Adipocyte (in vitro differentiated cells): ENCODE measurements at regions not wholly inside any gene's neighbourhood (a gene's known extent, or its start where the extent isn't known, plus 50 kb on each side); places are given as distances from the start of the nearest gene placed in this dataset.

Experiments used
- DNase-seq: peaks from one replicate; pipeline ENCODE4 v3.0.0-alpha.2; 2015; ENCODE audit warnings: low read depth
- H3K27me3 ChIP-seq: replicated peaks from 2 replicates; pipeline ENCODE4 v1.7.0; 2013; ENCODE audit warnings: mild to moderate bottlenecking, low read length, moderate library complexity; ENCODE audit not compliant: control insufficient read depth, insufficient read depth
- H3K36me3 ChIP-seq: 2 replicates; pipeline ENCODE4 v1.7.0; 2013; ENCODE audit warnings: low read length, mild to moderate bottlenecking, moderate library complexity; ENCODE audit not compliant: control insufficient read depth, insufficient read depth, severe bottlenecking
- H3K4me1 ChIP-seq: 2 replicates; pipeline ENCODE4 v1.7.0; 2013; ENCODE audit warnings: mild to moderate bottlenecking, low read length, moderate library complexity; ENCODE audit not compliant: control insufficient read depth, insufficient read depth
- H3K4me3 ChIP-seq: 2 replicates; pipeline ENCODE4 v1.7.0; 2013; ENCODE audit warnings: mild to moderate bottlenecking, low read length, moderate library complexity
- H3K9ac ChIP-seq: 2 replicates; pipeline ENCODE4 v1.7.0; 2013; ENCODE audit warnings: mild to moderate bottlenecking, low read length, moderate library complexity
- H3K9me3 ChIP-seq: 2 replicates; pipeline ENCODE4 v1.7.0; 2013; ENCODE audit warnings: mild to moderate bottlenecking, low read length, moderate library complexity; ENCODE audit not compliant: control insufficient read depth

GRCh38 chr4:1487106-1487505 lies 80.9 kb upstream of the NKX1-1 start:
- H3K27me3 ChIP-seq = peaks cover 37% of the 10 kb centered on the region
- H3K36me3 ChIP-seq = no peaks in the 10 kb centered on the region
- no peak overlapping the region for H3K4me3 ChIP-seq
- no peak overlapping the region for H3K9ac ChIP-seq
- no peaks in the 10 kb centered on the region for H3K4me1 ChIP-seq
- DNase-seq = no peak
- H3K9me3 ChIP-seq = peaks cover 45% of the 10 kb centered on the region

DNA sequence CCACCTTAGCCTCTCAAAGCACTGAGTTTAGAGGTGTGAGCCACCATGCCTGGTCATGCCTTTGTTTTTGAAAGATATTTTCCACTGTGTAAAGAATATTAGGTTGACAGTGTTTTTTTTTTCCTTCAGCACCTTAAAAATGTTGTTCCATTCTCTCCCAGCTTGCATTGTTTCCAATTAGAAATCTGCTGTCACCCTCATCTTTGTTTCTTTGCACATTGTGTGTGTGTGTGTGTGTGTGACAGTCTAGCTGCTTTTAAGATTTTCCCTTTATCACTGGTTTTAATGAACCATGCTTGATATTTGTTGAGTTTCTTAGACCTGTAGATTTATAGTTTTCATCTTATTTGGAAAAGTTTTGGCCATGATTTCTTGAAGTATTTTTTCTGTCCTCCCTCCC lies 79.0 kb upstream of the NKX1-1 start:
- Histone ChIP-seq H3K4me1 (no peaks in the 10 kb centered on the region), H3K36me3 (no peaks in the 10 kb centered on the region), H3K4me3 (no peak overlapping the region), H3K9ac (no peak overlapping the region), H3K27me3 (peaks cover 26% of the 10 kb centered on the region), H3K9me3 (peaks cover 62% of the 10 kb centered on the region)
- no peak for DNase-seq

DNA sequence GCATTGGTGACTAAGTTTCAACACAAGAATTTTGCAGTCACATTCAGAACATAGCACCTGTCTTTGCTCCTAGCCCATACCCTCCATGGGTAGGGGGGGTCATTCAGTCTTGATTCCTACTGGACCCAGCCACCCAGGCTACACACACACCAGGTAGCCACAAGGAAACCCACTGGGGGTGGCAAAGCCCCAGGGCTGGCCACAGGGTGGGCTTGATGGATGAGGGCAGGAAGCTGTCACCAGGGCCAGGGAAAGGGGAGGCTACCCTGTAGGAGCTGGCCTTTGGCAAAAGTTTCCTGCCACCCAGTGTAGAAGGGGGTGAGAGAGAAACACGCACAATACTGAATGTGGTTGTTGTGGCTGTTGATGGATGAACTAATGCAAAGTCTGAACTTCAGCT lies 74.5 kb upstream of the NKX1-1 start:
- Histone ChIP-seq H3K27me3 (no peaks in the 10 kb centered on the region), H3K4me1 (no peaks in the 10 kb centered on the region), H3K9me3 (peaks cover 59% of the 10 kb centered on the region), H3K4me3 (no peak overlapping the region), H3K36me3 (no peaks in the 10 kb centered on the region), H3K9ac (no peak overlapping the region)
- no peak for DNase-seq

DNA sequence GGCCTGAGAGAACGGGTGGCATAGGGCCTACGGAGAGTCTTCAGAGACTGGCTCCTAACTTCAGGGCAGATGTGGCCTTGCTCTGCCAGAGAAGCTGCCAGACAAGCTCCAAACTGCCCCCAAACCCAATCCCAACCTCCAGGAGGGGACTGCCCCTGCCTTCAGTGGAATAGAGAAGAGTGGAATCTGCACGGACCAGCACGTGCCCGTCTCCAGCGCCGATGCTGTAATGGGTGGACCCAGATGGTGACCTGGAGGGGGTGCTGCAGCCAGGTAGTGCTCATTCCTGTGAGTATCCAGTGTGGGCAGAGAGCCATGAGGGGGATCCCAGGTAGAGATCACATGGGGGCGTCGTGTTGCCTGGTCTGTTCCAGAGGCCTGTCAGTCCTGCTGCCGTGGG lies 73.2 kb upstream of the NKX1-1 start:
- H3K4me1 ChIP-seq = no peaks in the 10 kb centered on the region

GRCh38 chr4:1478766-1479355 lies 72.6 kb upstream of the NKX1-1 start:
- no peaks in the 10 kb centered on the region for H3K4me1 ChIP-seq
- no peaks in the 10 kb centered on the region for H3K36me3 ChIP-seq
- peaks cover 6% of the 10 kb centered on the region for H3K27me3 ChIP-seq
- DNase-seq = no peak
- H3K9me3 ChIP-seq = peaks cover 42% of the 10 kb centered on the region
- no peak overlapping the region for H3K4me3 ChIP-seq
- no peak overlapping the region for H3K9ac ChIP-seq

More for the DNA sequence above, 73.2 kb upstream of the NKX1-1 start:
- Histone ChIP-seq H3K36me3 (no peaks in the 10 kb centered on the region), H3K9me3 (peaks cover 46% of the 10 kb centered on the region), H3K4me3 (no peak overlapping the region), H3K9ac (no peak overlapping the region), H3K27me3 (peaks cover 2% of the 10 kb centered on the region)
- DNase-seq = no peak

DNA sequence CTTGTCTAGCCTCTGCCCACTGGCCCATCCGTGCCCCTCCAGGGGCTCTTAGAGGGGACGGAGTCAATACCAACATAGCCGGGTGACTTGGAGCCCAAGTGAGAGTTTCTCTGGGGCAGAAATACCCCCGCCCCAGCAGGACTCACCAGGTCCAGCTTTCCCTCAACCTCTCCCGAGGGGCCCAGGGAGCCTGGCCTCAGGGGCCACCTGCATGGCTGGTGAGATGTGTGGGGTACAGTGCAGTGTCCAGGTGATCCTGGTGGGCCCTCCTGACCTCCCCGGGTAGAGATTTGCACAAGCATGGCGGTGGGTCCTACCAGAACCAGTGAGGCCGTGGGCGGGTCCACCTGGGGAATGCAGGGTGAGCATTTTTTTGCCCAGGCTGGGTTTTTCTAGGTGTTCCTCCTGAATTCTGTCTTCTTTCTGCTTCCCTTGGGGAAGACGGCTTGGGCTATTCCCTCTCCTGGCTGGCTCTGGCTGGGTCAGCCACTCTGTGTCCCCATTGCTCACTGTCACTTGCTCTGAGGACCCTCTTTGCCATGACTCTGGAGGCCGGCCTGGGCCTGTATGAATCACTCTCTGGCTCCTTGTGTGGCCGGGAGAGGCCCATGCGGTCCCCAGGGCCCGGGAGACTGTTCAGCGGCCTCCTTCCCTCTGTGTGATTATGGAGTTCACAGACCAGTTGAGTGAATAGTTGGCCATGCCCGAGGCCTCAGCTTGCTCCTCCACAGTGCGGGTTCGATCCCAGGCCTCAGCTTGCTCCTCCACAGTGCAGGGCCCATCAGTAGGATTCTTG lies 71.0 kb upstream of the NKX1-1 start:
- Histone ChIP-seq H3K4me1 (no peaks in the 10 kb centered on the region), H3K9me3 (peaks cover 28% of the 10 kb centered on the region), H3K9ac (no peak overlapping the region), H3K4me3 (no peak overlapping the region), H3K36me3 (no peaks in the 10 kb centered on the region), H3K27me3 (peaks cover 14% of the 10 kb centered on the region)
- DNase-seq = no peak

- DNase-seq = no peak
Observed at GRCh38 chr4:1476140-1476513, 69.9 kb upstream of the NKX1-1 start.

GRCh38 chr4:1475277-1476139 lies 69.3 kb upstream of the NKX1-1 start:
- no peak overlapping the region for H3K9ac ChIP-seq
- DNase-seq = no peak
- peaks cover 13% of the 10 kb centered on the region for H3K9me3 ChIP-seq
- peaks cover 24% of the 10 kb centered on the region for H3K27me3 ChIP-seq
- no peaks in the 10 kb centered on the region for H3K4me1 ChIP-seq
- no peak overlapping the region for H3K4me3 ChIP-seq
- no peaks in the 10 kb centered on the region for H3K36me3 ChIP-seq

More at GRCh38 chr4:1476140-1476513, 69.9 kb upstream of the NKX1-1 start:
- Histone ChIP-seq H3K4me3 (no peak overlapping the region), H3K27me3 (peaks cover 18% of the 10 kb centered on the region), H3K36me3 (no peaks in the 10 kb centered on the region), H3K9me3 (peaks cover 19% of the 10 kb centered on the region), H3K9ac (no peak overlapping the region), H3K4me1 (no peaks in the 10 kb centered on the region)

DNA sequence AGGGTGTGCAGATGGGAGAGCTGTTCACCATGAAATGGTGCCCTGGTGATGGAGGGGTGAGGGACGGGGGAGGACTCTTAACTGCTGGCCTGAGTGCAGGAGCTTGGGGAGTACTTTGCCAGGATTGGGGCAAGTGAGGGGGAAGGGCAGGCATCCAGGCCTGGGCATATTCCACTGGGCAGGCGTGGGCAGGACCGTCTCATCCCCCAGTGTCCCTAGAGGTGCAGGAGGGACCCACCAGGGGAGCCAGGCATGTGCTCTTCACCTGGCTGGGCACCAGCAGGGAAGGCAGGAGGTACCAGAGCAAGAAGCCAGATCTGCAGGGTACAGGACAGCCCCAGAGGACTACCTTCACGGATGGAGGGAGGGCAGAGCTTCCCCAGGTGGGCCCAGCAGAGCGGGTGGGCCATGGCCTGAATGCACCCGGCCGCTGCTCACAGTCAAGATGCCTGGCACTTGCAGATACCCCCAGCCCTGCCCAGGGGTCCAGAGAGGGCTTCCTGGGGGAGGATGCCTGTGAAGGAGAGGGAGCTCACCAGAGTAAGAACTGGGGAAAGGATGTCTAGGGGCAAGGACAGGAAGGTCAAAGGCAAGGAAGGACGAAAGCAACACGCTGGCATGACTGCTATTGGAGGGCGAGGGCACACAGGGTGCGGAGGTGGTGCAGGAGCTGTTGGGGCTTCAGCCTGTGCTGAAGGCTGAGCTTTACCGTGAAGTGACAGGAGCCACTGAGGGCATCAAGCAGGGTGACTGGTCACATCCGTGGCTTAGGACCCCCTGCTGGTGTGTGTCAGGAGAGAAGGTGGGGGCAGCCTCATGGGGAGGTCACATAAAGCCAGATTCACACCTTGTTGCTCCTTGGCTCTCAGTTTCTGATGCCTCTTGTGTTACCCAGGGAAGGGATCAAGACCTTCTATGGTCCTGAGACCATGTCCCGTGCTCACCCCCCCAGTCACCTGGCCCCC lies 68.2 kb upstream of the NKX1-1 start:
- Histone ChIP-seq H3K9ac (no peak overlapping the region), H3K9me3 (peaks cover 3% of the 10 kb centered on the region), H3K36me3 (no peaks in the 10 kb centered on the region), H3K4me1 (no peaks in the 10 kb centered on the region), H3K4me3 (no peak overlapping the region), H3K27me3 (peaks cover 25% of the 10 kb centered on the region)
- DNase-seq = no peak

GRCh38 chr4:1473718-1474117 lies 67.5 kb upstream of the NKX1-1 start:
- H3K9ac ChIP-seq = no peak overlapping the region
- DNase-seq = no peak
- H3K4me3 ChIP-seq = no peak overlapping the region
- H3K27me3 ChIP-seq = peaks cover 25% of the 10 kb centered on the region
- H3K9me3 ChIP-seq = peaks cover 7% of the 10 kb centered on the region
- H3K4me1 ChIP-seq = no peaks in the 10 kb centered on the region
- no peaks in the 10 kb centered on the region for H3K36me3 ChIP-seq
